IPS-18a (cell line): ENCODE measurements at regions not wholly inside any gene's neighbourhood (a gene's known extent, or its start where the extent isn't known, plus 50 kb on each side); places are given as distances from the start of the nearest gene placed in this dataset.

Experiments
- H3K27ac ChIP-seq: one replicate; pipeline ENCODE4 v1.5.1; 2013; ENCODE audit warnings: low read length
- H3K27me3 ChIP-seq: one replicate; pipeline ENCODE4 v1.6.1; 2013; ENCODE audit warnings: mild to moderate bottlenecking, low read length; ENCODE audit not compliant: control insufficient read depth, insufficient read depth
- H3K36me3 ChIP-seq: one replicate; pipeline ENCODE4 v1.6.1; 2013; ENCODE audit warnings: low read depth, low read length; ENCODE audit not compliant: control insufficient read depth
- H3K4me1 ChIP-seq: one replicate; pipeline ENCODE4 v1.6.1; 2013; ENCODE audit warnings: low read depth, low read length; ENCODE audit not compliant: control insufficient read depth
- H3K4me3 ChIP-seq: one replicate; pipeline ENCODE4 v1.5.1; 2013; ENCODE audit warnings: low read length
- H3K9ac ChIP-seq: one replicate; pipeline ENCODE4 v1.6.1; 2013; ENCODE audit warnings: mild to moderate bottlenecking, low read length, moderate library complexity
- H3K9me3 ChIP-seq: one replicate; pipeline ENCODE4 v1.6.1; 2013; ENCODE audit warnings: low read depth, low read length; ENCODE audit not compliant: control insufficient read depth

DNA sequence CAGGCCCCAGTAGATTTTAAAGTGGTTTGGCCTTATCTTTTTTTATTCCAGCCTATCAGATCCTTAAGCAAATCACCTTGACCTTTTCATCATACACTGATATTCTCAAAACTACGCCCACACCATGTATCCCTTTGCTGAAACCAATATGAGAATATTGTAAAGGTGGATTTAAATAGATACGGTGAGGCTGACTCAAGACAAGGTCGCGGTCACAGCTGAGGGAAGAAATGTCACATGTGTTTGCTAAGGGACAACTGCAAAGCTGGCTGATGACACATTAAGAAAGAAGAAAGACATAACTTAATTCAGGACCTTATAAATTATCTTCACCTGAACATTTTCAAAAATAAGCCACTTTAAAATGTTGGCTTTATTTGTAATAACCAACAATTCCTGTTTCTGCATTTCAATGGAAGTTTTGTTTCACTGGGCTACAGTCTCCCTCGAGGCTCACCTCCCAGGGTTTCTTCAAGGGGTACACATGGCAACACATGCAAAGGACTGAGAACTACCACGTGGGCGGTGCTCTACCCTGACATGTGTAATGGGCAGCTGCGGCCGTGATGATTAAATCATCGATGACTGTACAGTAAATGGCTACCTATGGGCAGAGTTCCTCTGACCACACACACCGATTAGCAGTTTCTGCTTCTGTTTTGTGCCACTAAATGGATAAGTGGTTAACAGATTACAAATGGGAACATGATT is 189.5 kb downstream of the SIPA1L2 start:
- Histone ChIP-seq H3K4me3 (no peak overlapping the region), H3K9ac (no peak overlapping the region), H3K4me1 (peaks cover 16% of the 10 kb centered on the region), H3K9me3 (no peaks in the 10 kb centered on the region), H3K36me3 (no peaks in the 10 kb centered on the region), H3K27me3 (no peaks in the 10 kb centered on the region), H3K27ac (no peak overlapping the region)

DNA sequence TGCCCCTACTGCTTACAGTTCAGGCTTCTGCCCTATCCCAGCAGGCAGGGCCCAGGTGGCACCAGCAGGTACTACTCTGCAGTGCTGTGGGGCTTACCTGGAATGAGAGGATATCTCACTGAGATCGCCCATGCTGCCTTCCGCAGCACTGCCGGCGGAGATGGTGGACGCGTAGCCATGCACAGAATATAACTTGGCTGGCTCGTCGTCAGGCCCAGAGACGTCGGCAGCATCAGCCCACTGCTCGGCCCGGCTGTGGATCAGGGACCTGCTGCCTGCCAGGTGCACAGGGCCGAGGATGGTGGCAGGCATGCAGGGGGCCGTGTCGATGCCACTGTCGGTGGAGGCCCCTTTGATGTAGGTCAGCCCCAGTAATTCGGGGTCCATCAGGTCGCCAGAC is 190.9 kb downstream of the SIPA1L2 start:
- H3K9me3 ChIP-seq, result no peaks in the 10 kb centered on the region
- no peak overlapping the region for H3K9ac ChIP-seq
- peaks cover 16% of the 10 kb centered on the region for H3K4me1 ChIP-seq
- no peaks in the 10 kb centered on the region for H3K36me3 ChIP-seq
- no peak overlapping the region for H3K27ac ChIP-seq
- no peaks in the 10 kb centered on the region for H3K27me3 ChIP-seq
- no peak overlapping the region for H3K4me3 ChIP-seq

DNA sequence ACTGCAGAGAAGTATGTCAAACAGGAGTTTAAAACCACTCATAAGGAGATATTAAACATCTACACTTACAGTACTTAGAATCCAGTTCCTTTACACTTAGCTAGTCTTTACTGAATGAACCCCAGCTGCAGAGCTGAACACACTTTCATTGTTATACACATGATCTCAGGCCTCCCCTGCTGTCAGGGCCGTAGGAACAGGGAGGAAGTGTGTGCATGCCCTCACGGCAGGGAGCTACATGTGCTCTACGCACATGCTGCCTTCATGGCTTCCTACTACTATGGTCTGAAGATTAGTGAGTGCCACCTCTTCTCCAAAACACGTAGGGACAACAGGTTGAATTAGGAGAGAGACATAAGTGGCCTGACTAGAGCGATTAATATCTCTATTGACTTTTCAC is 191.5 kb downstream of the SIPA1L2 start:
- no peaks in the 10 kb centered on the region for H3K9me3 ChIP-seq
- no peaks in the 10 kb centered on the region for H3K36me3 ChIP-seq
- H3K4me3 ChIP-seq, result no peak overlapping the region
- H3K27ac ChIP-seq, result no peak overlapping the region
- peaks cover 16% of the 10 kb centered on the region for H3K4me1 ChIP-seq
- no peak overlapping the region for H3K9ac ChIP-seq
- H3K27me3 ChIP-seq, result no peaks in the 10 kb centered on the region

DNA sequence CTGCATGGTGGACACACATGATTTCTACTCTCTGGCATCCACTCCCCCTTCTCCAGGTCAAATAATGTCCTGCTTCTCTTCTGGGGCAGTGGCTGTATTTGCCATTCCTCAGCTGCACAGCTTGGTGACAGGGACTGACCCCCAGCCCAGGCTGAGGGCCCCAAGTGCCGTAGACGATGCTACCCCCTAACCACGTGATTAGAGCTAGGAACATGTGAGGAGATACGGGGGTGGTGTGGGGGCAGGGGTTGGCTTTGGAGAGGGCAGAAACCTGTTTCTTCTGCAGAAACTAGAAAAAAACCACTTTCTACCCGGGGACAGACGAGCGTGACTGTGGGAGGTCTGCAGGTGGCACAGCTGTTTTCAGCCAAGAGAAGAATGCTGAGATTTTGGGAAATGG is 192.4 kb downstream of the SIPA1L2 start:
- Histone ChIP-seq H3K27me3 (no peaks in the 10 kb centered on the region), H3K9me3 (no peaks in the 10 kb centered on the region), H3K4me1 (peaks cover 16% of the 10 kb centered on the region), H3K9ac (no peak overlapping the region), H3K4me3 (no peak overlapping the region), H3K36me3 (no peaks in the 10 kb centered on the region), H3K27ac (no peak overlapping the region)

DNA sequence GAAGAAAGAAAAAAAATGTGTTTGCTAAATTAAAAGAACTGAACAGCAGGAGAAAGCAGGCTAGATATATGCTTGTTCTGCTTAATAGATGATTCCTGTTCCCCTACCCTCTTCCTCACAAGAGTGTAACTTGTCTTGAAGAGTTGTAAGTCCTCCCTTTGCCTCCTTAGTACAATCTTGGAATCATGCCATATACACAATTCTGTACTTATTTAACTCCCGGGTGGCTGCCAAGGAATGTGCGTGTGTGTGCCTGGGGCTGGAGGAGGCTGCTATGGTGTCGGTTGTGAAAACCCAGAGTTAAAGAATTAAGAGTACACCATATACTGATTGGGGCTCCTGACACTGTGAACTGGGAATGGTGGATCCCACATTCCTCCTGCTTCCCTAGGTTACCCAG is 194.2 kb downstream of the SIPA1L2 start:
- no peaks in the 10 kb centered on the region for H3K36me3 ChIP-seq
- H3K27ac ChIP-seq, result no peak overlapping the region
- H3K4me3 ChIP-seq, result no peak overlapping the region
- H3K27me3 ChIP-seq, result no peaks in the 10 kb centered on the region
- peaks cover 16% of the 10 kb centered on the region for H3K4me1 ChIP-seq
- no peak overlapping the region for H3K9ac ChIP-seq
- no peaks in the 10 kb centered on the region for H3K9me3 ChIP-seq

DNA sequence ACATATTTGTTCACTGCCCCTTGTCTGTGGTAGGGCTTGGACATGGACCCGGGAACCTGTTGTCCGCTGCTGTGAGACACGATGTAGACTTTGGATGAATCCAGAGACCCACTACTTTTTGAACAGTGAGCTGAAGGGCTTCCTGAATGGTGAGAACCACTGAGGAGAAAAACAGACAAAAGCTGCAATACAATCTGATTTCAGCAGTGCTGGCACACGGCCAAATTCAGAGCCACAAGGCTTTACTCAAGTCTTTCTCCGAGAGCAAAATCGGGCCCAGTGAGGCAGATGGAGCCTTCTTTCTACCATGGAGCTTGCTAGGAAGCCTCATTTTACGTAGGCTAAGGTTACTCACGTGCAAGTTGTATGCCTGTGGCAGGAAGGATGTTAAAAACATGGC is 197.6 kb downstream of the SIPA1L2 start:
- no peak overlapping the region for H3K9ac ChIP-seq
- H3K9me3 ChIP-seq, result no peaks in the 10 kb centered on the region
- no peaks in the 10 kb centered on the region for H3K27me3 ChIP-seq
- no peak overlapping the region for H3K27ac ChIP-seq
- no peaks in the 10 kb centered on the region for H3K4me1 ChIP-seq
- H3K36me3 ChIP-seq, result no peaks in the 10 kb centered on the region
- H3K4me3 ChIP-seq, result no peak overlapping the region

DNA sequence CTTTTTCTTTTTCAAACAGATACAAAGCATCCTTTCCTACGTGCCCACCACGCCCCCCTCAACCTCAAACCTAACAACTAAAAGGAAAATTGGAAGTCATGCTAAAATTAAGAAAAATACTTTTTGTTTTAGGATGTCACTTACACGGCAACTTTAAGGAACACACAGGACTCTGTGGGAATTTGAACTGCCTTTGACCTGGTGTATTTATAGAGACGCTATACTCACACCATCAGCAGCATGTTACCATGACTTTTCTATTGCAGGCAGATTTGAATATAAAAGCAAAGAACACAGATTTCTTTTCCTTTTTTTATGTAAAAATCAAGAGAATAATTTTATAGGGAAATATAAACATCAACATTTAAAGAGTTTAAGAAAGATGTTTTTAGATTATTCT is 198.2 kb downstream of the SIPA1L2 start:
- Histone ChIP-seq H3K9ac (no peak overlapping the region), H3K27me3 (no peaks in the 10 kb centered on the region), H3K4me3 (no peak overlapping the region), H3K36me3 (no peaks in the 10 kb centered on the region), H3K4me1 (no peaks in the 10 kb centered on the region), H3K9me3 (no peaks in the 10 kb centered on the region), H3K27ac (no peak overlapping the region)

DNA sequence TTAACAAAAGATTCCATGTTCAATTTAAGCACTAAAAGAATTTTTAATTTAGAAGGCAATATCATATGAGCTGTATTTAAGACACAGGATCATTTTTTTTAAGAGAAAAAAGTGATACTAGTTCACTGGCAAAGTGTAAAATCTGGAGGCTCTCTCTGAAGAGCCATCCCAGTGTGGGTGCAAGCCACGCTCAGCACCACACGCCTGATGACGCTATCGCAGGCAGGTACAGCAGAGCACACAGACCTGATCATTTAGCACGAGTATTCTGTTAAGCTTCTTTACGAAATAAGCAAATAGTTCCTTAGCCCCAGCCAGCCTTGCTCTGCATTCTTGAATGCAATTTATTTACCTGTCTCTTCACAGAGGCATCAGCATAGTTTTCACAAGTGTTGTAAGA is 198.6 kb downstream of the SIPA1L2 start:
- Histone ChIP-seq H3K27me3 (no peaks in the 10 kb centered on the region), H3K4me3 (no peak overlapping the region), H3K9me3 (no peaks in the 10 kb centered on the region), H3K27ac (no peak overlapping the region), H3K4me1 (no peaks in the 10 kb centered on the region), H3K36me3 (no peaks in the 10 kb centered on the region), H3K9ac (no peak overlapping the region)

DNA sequence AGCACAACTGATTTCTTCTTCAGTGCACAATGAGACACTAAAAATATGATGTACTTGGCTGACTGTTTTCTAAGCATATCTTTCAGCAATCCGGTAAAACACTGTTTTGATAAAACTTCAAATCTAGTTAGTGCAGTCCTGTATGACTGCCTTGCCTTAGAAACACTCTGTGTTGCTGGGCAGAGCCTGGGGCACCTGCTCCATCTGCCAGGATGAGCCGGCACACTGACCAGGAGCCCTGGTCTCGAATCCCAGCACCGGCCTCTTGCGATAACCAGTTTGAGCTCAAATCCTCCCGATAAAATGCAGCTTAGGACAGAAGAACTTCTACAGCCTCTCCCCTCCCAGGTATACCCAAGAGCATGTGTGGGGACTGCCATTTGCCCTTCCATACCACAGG is 199.5 kb downstream of the SIPA1L2 start:
- Histone ChIP-seq H3K4me3 (no peak overlapping the region), H3K4me1 (no peaks in the 10 kb centered on the region), H3K27ac (no peak overlapping the region), H3K27me3 (no peaks in the 10 kb centered on the region), H3K9ac (no peak overlapping the region), H3K9me3 (no peaks in the 10 kb centered on the region), H3K36me3 (no peaks in the 10 kb centered on the region)

DNA sequence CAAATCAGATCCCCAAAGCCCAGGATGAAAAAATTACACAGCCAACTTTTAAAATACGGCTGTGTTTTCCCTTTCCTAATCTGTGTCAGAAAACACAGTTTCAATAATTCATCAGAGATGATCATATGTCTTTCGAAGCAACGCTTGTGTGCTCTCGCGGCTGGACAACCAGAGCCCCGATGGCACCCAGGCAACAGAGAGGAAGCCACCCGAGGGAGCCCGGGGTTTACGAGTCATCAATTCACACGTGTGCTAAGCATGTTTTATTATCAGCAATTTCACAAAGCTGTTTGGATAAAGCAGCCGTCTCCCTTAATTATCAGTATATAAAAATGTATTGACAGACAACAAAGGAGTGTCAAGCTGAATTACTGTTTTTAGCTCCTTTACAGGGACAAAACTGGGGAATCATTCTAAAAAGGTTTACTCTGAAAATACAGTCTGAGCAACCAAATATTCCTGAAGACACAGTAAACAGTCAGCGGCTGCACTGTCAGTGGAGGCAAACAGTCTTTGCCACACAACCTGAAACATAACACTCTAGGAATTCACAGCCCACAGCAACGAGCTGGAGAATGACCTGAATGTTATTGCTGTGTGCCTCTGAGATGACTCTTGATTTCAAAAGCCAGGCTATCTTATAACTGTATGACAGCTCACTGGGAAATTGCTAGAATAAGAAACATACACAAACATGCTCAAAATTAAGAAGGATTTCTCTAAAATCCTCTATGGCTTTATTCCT is 201.0 kb downstream of the SIPA1L2 start:
- H3K36me3 ChIP-seq, result no peaks in the 10 kb centered on the region
- H3K4me3 ChIP-seq, result no peak overlapping the region
- no peaks in the 10 kb centered on the region for H3K27me3 ChIP-seq
- H3K9ac ChIP-seq, result no peak overlapping the region
- H3K4me1 ChIP-seq, result no peaks in the 10 kb centered on the region
- no peaks in the 10 kb centered on the region for H3K9me3 ChIP-seq
- no peak overlapping the region for H3K27ac ChIP-seq

DNA sequence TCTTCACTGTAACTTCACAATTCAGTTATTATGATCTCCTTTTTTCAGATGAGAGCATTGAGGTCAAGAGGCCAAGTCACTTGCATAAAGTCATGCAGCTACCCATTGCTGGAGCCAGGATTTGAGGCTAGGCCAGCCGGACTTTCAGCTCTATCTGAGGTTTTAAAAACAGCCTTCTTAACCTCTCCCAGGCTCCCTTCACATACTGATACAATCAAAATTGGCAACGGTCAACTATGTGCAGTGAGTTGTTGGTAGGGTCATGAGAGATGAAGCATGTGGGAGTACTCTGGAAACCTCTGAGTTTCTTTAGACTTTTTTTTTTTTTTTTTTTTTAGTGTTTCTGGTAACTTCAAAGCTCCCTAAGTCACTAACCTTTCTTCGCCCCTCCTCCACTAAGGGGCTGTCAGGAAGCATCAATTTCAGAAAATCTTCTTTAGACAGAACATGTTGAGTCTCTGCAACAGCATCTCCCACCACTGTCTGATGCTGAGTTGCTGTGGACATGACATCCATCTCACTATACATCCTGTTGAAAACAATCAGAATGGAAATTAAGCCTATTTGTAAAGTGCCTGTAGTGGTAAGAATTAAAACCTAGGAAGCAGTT is 201.8 kb downstream of the SIPA1L2 start:
- Histone ChIP-seq H3K9me3 (no peaks in the 10 kb centered on the region), H3K4me3 (no peak overlapping the region), H3K4me1 (no peaks in the 10 kb centered on the region), H3K27me3 (no peaks in the 10 kb centered on the region), H3K36me3 (no peaks in the 10 kb centered on the region), H3K9ac (no peak overlapping the region), H3K27ac (no peak overlapping the region)

DNA sequence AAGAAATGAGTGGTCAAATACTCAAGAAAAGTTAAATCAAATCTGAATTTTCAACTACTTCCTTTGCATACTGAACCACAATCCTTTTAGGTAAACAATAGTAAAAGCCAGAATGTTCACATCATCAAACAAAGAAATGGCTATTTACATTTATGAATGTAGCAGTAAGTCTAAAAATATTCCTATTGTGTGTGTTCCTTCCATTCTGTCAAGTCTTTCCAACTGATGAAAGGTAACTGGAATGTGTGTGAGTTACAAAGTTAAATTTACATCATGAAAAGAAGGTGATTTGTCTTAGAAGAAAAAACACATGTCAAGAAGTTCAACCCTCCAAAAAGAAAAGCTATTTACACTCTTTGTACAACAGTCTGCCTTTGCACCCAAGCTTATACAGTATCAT is 203.1 kb downstream of the SIPA1L2 start:
- H3K4me3 ChIP-seq, result no peak overlapping the region
- H3K9ac ChIP-seq, result no peak overlapping the region
- H3K27me3 ChIP-seq, result no peaks in the 10 kb centered on the region
- no peaks in the 10 kb centered on the region for H3K9me3 ChIP-seq
- H3K27ac ChIP-seq, result no peak overlapping the region
- H3K4me1 ChIP-seq, result no peaks in the 10 kb centered on the region
- no peaks in the 10 kb centered on the region for H3K36me3 ChIP-seq
